Amygdala (tissue), 56 donors: ENCODE measurements at regions not wholly inside any gene's neighbourhood (a gene's known extent, or its start where the extent isn't known, plus 50 kb on each side); places are given as distances from the start of the nearest gene placed in this dataset.
"Not testable (repeated sequence)": the region's sequence is repeated elsewhere in the genome, so short reads cannot be mapped to it uniquely, and the experiment has no call there.

Experiments used
- DNase-seq, 56 donors: peaks; one replicate each; lab custom pipeline; 2025; lab: John Stamatoyannopoulos, UW

GRCh38 chr9:93750045-93750444, 173.7 kb downstream of the PHF2 start:
- DNase-seq = no peak

GRCh38 chr9:93748827-93749226, 172.4 kb downstream of the PHF2 start:
- not testable (repeated sequence) for DNase-seq

DNA sequence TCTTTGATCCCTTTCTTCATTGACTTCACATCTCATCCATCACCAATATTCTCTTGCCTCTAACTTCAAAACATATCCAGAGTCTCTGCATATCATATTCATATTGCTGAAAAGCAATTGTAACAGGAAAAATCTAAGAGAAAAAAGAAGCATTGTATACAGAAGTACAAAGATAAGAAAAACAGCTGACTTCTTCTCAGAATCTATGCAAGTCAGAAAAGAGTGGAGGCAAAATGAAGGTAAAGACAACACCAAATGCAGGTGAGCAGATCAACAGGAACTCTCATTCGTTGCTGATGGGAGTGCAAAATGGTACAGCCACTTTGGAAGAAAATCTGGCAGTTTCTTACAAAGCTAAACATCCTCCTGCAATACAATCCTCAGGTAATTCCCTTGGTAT, 155.6 kb downstream of the PHF2 start:
- no peak for DNase-seq

GRCh38 chr9:93730648-93731047, 154.3 kb downstream of the PHF2 start:
- no peak for DNase-seq

GRCh38 chr9:93730217-93730616, 153.8 kb downstream of the PHF2 start:
- no peak for DNase-seq
